CD1c-positive myeloid dendritic cell (primary cell): ENCODE measurements at regions not wholly inside any gene's neighbourhood (a gene's known extent, or its start where the extent isn't known, plus 50 kb on each side); places are given as distances from the start of the nearest gene placed in this dataset.

ENCODE experiments used
- DNase-seq: peaks from one replicate; pipeline ENCODE4 v3.0.0-alpha.2; 2016; ENCODE audit errors: extremely low spot score

GRCh38 chr13:31896427-31896826 is 135.1 kb upstream of the FRY start:
- no peak for DNase-seq

DNA sequence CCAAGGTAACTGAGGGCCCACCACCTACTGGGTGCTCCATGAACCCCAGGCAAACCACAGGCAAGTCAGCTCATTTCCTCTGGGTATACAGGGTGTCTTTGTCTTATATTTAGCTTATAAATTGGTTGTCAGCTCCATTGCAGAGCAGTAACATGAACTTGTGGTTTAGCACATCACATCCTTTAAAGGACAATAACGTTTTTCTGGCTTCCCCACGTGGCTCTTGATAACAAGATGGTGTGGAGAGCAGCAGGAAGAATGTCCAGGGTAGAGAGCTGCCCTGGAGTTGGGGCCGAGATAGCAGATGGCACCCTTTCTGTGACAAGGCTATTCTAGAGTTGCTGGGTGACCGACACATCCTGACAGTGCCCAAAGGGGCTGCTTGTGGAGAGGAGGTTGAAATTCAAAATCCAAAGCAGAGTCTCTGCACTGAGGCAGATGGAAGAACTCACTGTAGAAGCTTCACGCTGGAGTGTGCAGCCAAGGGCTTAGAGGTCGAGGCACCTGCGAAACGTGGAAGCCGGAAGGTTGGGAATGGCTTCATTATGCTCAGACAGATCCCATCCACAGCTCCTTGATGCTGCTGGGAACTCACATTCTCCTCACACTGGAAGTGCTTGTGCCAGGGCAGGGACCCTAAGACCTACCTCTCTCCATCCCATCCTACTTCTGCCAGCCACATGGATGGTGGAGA is 133.0 kb upstream of the FRY start:
- DNase-seq: no peak

DNA sequence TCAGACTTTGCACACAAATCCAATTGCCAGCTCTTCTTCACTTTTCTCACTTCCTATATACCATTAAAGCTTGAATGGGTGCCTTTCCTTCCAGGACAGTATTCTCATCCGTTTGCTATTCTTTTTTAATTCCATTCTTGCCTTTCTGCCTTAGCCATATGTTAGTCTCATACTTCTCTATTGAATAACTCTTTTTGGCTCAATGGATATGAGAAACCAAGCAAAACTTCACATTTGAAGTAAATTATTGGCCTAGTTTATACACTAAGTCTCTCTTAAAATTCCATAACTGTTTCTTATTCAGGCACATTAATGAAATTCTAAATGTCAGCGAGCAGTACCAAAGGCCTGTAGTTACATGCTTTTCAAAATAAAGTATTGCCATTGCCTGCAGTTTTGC is 129.6 kb upstream of the FRY start:
- DNase-seq: no peak

- DNase-seq: peak; percentile 53
Observed at GRCh38 chr13:31903111-31903815, 128.3 kb upstream of the FRY start.

GRCh38 chr13:31904941-31905824 is 126.4 kb upstream of the FRY start:
- DNase-seq: no peak

- DNase-seq: no peak
Observed at GRCh38 chr13:31905961-31906360, 125.6 kb upstream of the FRY start.

- peak; percentile 71 for DNase-seq
Observed at GRCh38 chr13:31908696-31909411, 122.7 kb upstream of the FRY start.

DNA sequence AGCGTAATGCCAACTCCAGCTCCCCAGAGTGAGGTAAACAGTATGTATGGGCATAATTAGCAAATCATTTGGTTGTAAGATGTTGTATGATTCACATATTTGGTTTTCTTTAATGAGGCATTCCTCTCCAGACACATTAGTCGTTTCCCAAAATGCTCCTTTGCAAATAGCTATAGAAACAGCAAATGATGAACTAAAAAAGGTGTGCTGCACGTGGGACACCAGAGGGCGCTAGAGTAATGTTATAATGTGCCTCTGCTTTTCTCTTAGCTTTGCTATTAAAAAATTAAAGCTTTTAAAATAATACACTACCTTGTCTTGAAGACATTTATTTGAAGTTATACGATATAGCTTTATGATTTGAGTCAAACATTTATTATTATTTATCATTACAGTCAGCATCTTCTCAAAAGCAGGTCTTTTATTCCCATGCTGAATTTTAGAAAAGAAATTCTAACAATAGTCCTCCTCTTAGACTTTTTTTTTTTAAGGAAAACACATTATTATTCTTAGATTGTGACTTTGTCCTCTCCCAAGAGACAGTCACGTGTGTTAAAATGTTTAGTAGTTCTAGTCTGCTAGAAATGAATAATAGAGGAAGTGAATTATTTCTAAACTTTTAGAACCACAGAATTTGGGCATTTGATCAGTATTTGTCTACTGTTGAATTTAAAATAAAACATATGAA is 121.6 kb upstream of the FRY start:
- peak; percentile 76 for DNase-seq

DNA sequence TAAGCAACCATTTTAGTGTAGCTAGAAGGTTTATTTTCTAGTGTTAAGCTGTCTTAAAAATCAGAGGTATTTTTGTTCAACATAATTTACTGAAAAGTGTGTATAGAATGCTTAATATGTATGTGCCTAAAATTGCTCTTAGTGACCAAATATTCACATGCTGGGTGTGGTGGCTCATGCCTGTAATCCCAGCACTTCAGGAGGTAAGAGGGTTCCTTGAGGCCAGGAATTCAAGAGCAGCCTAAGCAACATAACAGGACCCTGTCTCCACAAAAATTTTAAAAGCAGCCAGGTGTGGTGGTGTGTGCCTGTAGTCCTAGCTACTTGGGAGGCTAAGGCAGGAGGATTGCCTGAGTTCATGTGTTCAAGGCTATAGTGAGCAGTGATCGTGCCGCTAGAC is 120.9 kb upstream of the FRY start:
- DNase-seq: no peak

- DNase-seq: no peak
Observed at GRCh38 chr13:31912647-31913401, 118.8 kb upstream of the FRY start.

DNA sequence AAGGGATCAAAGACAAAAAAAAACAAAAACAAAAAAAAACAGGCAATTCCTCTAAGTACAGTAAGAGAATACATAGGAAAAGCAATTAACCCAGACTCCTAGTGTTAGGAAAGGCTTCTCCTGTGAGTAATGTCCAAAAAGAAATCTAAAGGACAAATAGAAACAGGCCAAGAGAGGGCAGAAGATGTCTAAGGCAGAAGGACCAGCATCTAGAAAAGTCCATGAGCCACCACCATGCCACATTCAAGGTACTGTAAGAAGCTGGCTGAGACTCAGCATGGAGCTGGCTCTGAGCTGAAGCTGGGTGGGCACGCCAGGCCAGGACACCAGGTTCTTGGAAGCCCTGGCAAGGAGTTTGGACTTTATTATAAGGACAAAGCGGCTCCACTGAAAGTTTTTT is 118.1 kb upstream of the FRY start:
- DNase-seq: no peak

DNA sequence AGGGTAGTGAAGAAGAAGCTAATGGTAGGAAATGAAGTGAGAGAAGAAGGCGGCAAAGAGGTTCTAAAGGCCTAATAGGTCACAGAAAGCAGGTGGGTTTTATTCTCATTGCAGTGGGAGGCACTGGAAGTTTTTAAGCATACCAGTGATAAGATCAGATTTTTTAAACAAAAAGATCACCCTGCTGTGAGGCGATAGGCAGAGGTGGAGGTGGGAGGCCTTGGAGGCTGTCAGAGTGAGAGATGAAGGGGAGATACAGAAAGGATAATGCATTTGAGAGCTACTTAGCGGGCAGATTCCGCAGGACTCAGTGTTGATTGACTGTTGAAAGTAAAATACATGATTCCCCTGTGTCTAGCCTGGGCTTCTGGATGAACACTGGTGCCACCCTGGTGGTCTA is 116.7 kb upstream of the FRY start:
- DNase-seq: no peak

DNA sequence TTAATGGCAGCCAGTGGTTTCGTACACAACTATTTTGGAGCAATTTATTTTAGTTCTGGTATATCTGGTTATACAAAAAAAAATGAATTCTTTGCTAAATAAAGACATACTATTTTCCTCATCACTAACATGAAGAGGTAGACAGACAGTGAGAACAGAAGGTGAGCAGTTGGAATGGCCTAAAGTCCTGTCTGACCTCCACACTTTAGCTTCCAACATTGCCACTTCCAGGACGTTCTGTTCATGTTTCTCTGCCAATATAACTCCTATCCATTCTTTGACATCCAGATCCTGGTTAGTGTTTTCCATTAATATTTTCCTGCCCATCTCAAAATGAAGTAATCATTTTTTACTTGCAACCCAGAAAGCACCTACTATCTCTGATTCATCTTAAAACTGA is 112.9 kb upstream of the FRY start:
- no peak for DNase-seq

GRCh38 chr13:31919241-31919640 is 112.3 kb upstream of the FRY start:
- no peak for DNase-seq

GRCh38 chr13:31919971-31920726 is 111.4 kb upstream of the FRY start:
- peak; percentile 34 for DNase-seq

GRCh38 chr13:31920727-31921100 is 110.9 kb upstream of the FRY start:
- DNase-seq: no peak

DNA sequence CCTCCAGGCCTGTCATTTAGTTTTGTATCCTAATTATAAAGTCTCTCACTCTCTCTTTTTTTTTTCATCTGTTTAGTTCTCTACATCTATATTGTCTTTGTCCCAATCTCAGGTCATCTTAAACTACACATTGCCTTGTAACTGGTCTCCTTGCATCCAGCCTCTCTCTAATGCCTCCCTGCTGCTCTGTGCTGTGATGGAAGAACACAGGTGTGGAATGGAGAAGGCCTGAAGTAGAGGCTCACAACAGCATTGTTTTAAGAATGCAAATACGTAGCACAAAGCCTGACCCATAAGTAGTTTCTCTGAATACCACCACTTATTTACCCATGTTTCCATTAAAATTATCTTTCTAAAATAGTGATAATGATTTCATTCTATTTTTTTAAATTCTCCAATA is 108.8 kb upstream of the FRY start:
- no peak for DNase-seq

DNA sequence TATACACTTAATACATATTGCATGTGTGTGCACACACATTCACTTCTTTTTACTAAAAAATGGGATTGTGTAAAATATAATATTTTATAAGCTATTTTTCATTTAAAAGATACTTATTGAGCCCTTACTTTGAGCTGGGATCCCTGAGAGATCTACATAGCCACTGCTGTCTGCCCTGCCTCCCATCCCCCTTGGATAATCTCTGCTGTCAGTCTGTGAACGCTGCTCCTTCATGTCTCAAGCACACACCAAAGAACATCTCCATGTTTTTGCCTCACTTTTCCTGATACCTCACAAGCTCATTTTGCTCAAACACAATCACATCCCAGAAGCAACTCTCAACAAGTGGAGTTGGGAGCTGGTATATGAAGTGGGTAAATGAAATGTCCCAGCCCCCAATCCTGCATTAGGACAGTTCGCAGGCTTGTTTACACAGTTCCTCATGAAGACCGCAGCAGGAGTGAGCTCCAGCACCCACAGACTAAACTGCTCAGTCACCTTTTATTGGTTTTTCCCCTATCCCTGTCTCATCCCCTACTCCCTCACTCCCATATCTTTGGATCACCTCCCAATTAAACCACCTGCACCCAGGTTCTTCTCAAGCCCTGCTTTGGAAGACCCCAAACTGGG is 108.3 kb upstream of the FRY start:
- no peak for DNase-seq

DNA sequence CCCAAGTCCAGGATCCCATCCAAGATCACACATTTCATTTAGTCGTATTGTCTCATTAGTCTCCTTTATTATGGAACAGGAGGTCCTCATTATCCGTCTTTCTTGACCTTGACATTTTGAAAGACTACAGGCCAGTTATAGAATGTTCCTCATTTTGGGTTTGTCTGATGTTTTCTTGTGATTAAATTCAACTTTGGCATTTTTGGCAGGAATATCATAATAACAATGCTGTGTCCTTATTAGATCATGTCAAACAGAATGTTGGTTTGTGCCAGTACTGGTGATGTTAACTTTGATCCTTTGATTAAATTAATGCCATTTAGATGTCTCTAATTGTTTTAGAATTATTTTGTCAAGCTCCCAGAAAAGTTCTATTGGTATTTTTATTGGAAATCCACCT is 106.5 kb upstream of the FRY start:
- DNase-seq: no peak
